Breast epithelium (tissue), 3 donors: ENCODE measurements at regions not wholly inside any gene's neighbourhood (a gene's known extent, or its start where the extent isn't known, plus 50 kb on each side); places are given as distances from the start of the nearest gene placed in this dataset.

Experiments
- POLR2AphosphoS5 ChIP-seq, 3 donors: sonication (generic); formaldehyde crosslinking; IDR thresholded peaks; one replicate each; pipeline ENCODE4 v1.6.1; 2017; ENCODE audit warnings: antibody characterized with exemption in 3 of 3
- TF ChIP-seq, protein P1 (sequence below), 3 donors: fragments of 450-650 bp; IDR thresholded peaks; one replicate each; pipeline ENCODE4 v1.5.1; 2016 to 2017; ENCODE audit warnings: antibody characterized with exemption in 3 of 3, mild to moderate bottlenecking in 3 of 3, moderate library complexity in 3 of 3

DNA sequence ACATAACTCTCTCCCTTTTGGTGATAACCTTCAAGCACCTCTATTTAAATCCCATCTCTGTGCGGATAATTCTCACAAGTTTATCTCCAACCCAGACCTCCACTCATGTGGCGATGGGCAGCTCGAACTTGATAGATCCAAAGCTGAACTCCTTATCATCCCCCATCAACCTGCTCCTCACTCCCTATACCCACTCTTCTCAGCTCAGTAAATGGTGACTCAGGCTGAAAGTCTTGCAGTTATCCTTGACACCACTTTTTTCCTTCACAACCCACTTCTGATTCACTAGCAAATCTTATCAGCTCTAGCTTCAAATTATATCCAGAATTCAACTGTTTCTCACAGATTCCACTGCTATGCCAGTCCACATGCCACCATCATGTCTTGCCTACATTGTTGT is 155.3 kb upstream of the STXBP5 start:
- no peak for TF ChIP-seq POLR2AphosphoS5 (IDR thresholded peaks at IDR 0.05)
- TF ChIP-seq, protein P1, sequence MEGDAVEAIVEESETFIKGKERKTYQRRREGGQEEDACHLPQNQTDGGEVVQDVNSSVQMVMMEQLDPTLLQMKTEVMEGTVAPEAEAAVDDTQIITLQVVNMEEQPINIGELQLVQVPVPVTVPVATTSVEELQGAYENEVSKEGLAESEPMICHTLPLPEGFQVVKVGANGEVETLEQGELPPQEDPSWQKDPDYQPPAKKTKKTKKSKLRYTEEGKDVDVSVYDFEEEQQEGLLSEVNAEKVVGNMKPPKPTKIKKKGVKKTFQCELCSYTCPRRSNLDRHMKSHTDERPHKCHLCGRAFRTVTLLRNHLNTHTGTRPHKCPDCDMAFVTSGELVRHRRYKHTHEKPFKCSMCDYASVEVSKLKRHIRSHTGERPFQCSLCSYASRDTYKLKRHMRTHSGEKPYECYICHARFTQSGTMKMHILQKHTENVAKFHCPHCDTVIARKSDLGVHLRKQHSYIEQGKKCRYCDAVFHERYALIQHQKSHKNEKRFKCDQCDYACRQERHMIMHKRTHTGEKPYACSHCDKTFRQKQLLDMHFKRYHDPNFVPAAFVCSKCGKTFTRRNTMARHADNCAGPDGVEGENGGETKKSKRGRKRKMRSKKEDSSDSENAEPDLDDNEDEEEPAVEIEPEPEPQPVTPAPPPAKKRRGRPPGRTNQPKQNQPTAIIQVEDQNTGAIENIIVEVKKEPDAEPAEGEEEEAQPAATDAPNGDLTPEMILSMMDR (IDR thresholded peaks at IDR 0.05) = no peak
